PFSK-1 (cell line): ENCODE measurements at regions not wholly inside any gene's neighbourhood (a gene's known extent, or its start where the extent isn't known, plus 50 kb on each side); places are given as distances from the start of the nearest gene placed in this dataset.

Experiments used
- FOXP2 ChIP-seq: optimal IDR thresholded peaks from 2 replicates; pipeline ENCODE3; 2011; ENCODE audit warnings: borderline replicate concordance, control low read depth, inconsistent platforms; ENCODE audit not compliant: insufficient read depth; ENCODE audit errors: extremely low read length, extremely low read depth
- POLR2AphosphoS5 ChIP-seq: IDR thresholded peaks from 2 replicates; pipeline ENCODE4 v1.6.1; 2012; ENCODE audit warnings: low read depth, mild to moderate bottlenecking, control low read depth, low read length, moderate library complexity
- SIN3A ChIP-seq: IDR thresholded peaks from 2 replicates; pipeline ENCODE4 v1.6.1; 2012; ENCODE audit warnings: mild to moderate bottlenecking, low read length, moderate library complexity, borderline replicate concordance; ENCODE audit not compliant: insufficient read depth
- TAF1 ChIP-seq: IDR thresholded peaks from 2 replicates; pipeline ENCODE4 v1.6.1; 2012; ENCODE audit warnings: low read length, control low read depth, borderline replicate concordance; ENCODE audit not compliant: insufficient read depth
- TF ChIP-seq, protein P1 (sequence below), 2 experiments: IDR thresholded peaks; 2 replicates each; pipeline versions ENCODE4 v1.6.1 to v1.8.0; 2011 to 2012; ENCODE audit warnings: low read depth in 2 of 2, low read length in 2 of 2, control low read depth in 1 of 2, inconsistent platforms in 1 of 2, mild to moderate bottlenecking in 1 of 2, moderate library complexity in 1 of 2; ENCODE audit not compliant: insufficient read depth in 1 of 2

DNA sequence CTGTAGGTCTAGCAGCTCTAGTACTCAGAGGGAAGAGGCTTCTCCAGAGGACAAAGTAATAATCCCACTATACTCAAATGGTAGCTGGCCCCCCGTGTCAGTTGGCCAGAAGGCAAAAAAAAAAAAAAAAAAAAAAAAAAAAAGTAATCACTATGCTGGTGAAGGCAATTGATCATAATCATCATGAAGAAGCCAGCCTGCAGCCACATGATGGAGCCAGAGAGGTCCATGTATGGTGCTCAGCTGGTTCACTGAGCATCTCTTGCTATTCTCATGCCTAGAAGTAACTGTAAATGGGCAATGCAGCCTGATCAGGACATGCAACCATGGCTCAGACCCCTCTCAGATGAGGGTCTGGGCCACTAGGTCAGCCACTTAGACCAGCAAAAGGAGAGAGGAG, 378.8 kb downstream of the MED13L start:
- no peak for TF ChIP-seq SIN3A
- TF ChIP-seq FOXP2 = no peak
- no peak for TF ChIP-seq POLR2AphosphoS5
- TF ChIP-seq, protein P1, sequence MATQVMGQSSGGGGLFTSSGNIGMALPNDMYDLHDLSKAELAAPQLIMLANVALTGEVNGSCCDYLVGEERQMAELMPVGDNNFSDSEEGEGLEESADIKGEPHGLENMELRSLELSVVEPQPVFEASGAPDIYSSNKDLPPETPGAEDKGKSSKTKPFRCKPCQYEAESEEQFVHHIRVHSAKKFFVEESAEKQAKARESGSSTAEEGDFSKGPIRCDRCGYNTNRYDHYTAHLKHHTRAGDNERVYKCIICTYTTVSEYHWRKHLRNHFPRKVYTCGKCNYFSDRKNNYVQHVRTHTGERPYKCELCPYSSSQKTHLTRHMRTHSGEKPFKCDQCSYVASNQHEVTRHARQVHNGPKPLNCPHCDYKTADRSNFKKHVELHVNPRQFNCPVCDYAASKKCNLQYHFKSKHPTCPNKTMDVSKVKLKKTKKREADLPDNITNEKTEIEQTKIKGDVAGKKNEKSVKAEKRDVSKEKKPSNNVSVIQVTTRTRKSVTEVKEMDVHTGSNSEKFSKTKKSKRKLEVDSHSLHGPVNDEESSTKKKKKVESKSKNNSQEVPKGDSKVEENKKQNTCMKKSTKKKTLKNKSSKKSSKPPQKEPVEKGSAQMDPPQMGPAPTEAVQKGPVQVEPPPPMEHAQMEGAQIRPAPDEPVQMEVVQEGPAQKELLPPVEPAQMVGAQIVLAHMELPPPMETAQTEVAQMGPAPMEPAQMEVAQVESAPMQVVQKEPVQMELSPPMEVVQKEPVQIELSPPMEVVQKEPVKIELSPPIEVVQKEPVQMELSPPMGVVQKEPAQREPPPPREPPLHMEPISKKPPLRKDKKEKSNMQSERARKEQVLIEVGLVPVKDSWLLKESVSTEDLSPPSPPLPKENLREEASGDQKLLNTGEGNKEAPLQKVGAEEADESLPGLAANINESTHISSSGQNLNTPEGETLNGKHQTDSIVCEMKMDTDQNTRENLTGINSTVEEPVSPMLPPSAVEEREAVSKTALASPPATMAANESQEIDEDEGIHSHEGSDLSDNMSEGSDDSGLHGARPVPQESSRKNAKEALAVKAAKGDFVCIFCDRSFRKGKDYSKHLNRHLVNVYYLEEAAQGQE (IDR thresholded peaks at IDR 0.05; ENCODE audit: insufficient read depth in 1 of 2, low read depth in 2 of 2, low read length in 2 of 2) = no peak
- no peak for TF ChIP-seq TAF1

DNA sequence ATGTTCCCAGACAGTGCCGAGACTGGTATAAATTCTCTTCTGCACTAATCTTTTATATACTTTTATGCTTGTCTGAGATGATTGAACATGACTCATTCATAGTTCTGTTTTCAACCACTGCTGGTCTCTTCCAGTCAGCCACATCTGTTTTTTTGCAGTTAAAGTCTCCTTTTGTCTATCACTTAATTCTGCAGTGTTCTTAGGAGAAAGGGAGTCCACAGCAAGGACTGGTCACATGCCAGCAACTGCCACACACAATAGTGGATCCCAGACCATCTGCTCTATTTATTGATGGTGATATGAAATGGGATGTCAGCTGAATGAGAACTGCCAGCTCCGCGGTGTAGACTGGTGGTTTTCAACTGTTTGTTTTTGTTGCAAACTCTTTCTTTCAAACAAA, 379.8 kb downstream of the MED13L start:
- TF ChIP-seq FOXP2 = no peak

DNA sequence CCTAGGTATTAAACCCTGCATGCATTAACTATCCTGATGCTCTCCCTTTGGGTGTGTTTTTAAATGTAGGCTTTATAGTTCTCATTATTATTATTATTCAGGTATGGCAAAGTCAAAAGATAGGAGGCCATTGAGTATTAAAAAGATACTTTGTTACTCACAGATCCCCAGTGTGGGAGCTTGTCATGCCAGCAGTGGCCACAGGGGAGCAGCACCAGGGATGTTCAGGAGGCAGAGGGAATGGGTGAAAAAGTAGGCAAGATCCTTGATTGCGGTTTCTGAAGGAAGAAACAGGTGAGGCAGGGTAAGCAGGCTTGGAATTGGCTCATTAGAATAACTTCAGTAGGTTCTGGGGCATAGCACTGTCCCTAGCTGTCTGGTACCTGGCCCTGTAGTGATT, 382.2 kb downstream of the MED13L start:
- TF ChIP-seq, protein P1 (IDR thresholded peaks at IDR 0.05; ENCODE audit: insufficient read depth in 1 of 2, low read depth in 2 of 2, low read length in 2 of 2) = no peak
- TF ChIP-seq SIN3A = no peak
- TF ChIP-seq TAF1 = no peak
- TF ChIP-seq POLR2AphosphoS5 = no peak
- TF ChIP-seq FOXP2 = no peak

DNA sequence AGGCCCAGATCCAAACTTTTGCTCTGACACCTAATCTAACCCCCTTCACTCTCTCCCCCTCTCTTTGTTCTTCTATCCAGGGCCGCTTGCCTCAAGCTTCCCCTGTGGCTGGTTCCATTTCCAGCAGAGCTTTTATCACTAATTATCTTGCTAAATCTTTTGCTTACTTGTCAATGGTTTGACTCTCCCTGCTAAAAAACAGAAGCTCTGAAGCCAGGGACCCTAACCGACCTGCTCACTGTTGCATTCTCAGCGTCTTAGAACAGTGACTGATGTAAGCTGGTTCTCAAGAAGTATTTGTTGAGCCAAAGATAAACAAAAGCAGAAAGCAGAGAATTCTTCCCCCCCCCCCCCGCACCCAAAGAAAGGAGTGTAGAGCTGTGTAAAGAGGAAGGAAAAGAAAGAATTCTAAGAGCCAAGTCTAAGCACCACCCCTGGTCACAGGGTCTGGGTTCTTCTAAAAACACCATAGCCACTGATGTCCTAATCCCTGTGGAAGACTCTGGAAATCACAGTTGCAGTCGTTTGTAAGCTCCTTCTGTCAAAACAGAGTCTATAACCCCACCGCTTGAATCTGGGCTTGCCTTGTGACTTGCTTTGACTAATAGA, 385.8 kb downstream of the MED13L start:
- TF ChIP-seq TAF1 (no peak), POLR2AphosphoS5 (no peak), FOXP2 (no peak), SIN3A (no peak)
- TF ChIP-seq, protein P1 (IDR thresholded peaks at IDR 0.05; ENCODE audit: insufficient read depth in 1 of 2, low read depth in 2 of 2, low read length in 2 of 2) = no peak

DNA sequence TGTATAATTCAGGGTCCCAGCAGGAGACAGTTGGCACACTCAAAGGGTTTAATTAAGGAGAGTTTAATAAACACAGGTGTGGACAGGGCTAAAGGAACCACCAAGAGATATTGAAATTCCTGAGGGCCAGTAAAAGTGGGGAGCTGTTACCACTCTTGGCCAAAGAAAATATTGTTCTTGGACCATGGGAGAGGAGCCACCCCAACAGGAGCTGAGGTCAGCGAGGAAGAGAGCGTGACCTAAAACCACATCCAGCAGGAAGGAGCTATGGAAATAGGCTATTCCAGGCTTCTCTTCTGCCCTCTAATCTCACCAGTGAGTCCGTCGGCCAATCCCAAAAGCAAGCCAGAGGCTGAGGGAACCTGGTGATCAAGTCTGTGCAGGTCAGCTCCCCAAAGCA, 390.8 kb downstream of the MED13L start:
- no peak for TF ChIP-seq POLR2AphosphoS5
- TF ChIP-seq, protein P1 (IDR thresholded peaks at IDR 0.05; ENCODE audit: insufficient read depth in 1 of 2, low read depth in 2 of 2, low read length in 2 of 2) = no peak
- no peak for TF ChIP-seq TAF1
- no peak for TF ChIP-seq SIN3A
